Gastrocnemius medialis (tissue), 4 donors: ENCODE measurements at regions not wholly inside any gene's neighbourhood (a gene's known extent, or its start where the extent isn't known, plus 50 kb on each side); places are given as distances from the start of the nearest gene placed in this dataset.

Source experiments
- CTCF ChIP-seq, 5 experiments: fragments of 450-650 bp in 3 of 5; fragments of 200-600 bp in 2 of 5; sonication (generic) in 2 of 5; IDR thresholded peaks in 4 of 5; conservative IDR thresholded peaks in 1 of 5; 1 replicate in 4 of 5; 2 replicates in 1 of 5; pipeline ENCODE4 v1.5.1; 2016 to 2019; ENCODE audit warnings: antibody characterized with exemption in 5 of 5, mild to moderate bottlenecking in 3 of 5, moderate library complexity in 3 of 5
- POLR2A ChIP-seq, 2 donors: fragments of 450-650 bp; IDR thresholded peaks; one replicate each; pipeline ENCODE4 v1.6.1; 2017; ENCODE audit warnings: antibody characterized with exemption in 2 of 2, mild to moderate bottlenecking in 2 of 2, moderate library complexity in 2 of 2

GRCh38 chr2:101623031-101623521 is 74.4 kb upstream of the MAP4K4 start:
- no peak for TF ChIP-seq CTCF (IDR thresholded peaks at IDR 0.05 in 4 of 5, conservative IDR thresholded peaks at IDR 0.05 in 1 of 5)
- TF ChIP-seq POLR2A (IDR thresholded peaks at IDR 0.05), result no peak
